ENCODE measurements at regions not wholly inside any gene's neighbourhood (a gene's known extent, or its start where the extent isn't known, plus 50 kb on each side); places are given as distances from the start of the nearest gene placed in this dataset.

DNA sequence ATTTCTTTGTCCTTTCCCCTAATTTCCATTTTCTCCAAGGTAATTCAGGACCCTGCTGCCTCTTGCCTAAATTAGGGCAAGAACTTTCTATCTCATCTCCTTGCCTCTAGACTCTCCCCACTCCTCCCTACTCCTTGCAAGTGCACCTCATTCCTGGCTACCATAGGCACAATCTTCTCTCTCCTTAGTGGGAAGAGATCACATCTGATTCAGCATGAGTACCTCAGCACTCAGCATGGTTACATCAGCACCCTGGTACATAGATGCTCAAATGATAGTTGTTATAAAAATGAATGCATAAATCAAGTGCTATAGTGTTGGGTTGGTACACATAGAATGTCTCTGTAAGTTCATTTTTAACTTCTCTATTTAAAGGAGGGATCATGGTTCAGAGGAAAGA lies 313.4 kb upstream of the RASGRP1 start:
- Mint-ChIP-seq H3K27me3 (ENCODE audit: low read depth) (peaks cover 12% of the 10 kb centered on the region), H3K9me3 (no peaks in the 10 kb centered on the region), H3K36me3 (ENCODE audit: insufficient read depth) (no peaks in the 10 kb centered on the region), H3K4me1 (ENCODE audit: low read depth) (no peaks in the 10 kb centered on the region), H3K4me3 (no peak overlapping the region)
- DNase-seq (no peak), ATAC-seq (no peak)

DNA sequence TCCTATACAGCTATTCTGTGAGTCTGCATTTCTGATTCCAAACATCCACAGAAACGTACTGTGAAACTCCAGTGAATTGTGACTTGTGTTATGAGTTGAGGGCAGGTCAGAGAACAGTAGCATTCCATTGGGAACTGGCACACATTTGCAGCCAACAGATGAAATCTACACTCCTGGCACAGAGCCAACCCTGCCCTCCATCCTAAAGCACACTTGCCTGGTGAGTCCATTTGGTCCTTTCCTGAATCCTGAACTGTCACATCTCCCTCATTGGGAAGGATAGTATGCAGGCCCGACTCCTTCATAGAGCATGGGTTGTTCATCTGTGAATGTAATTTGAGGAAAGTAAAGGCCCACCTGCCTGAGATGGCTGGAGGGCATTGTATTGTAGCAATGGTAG lies 314.3 kb upstream of the RASGRP1 start:
- no peaks in the 10 kb centered on the region for H3K36me3 Mint-ChIP-seq (ENCODE audit: insufficient read depth)
- H3K27me3 Mint-ChIP-seq (ENCODE audit: low read depth): peaks cover 7% of the 10 kb centered on the region
- DNase-seq: no peak
- no peaks in the 10 kb centered on the region for H3K9me3 Mint-ChIP-seq
- ATAC-seq: no peak
- H3K4me1 Mint-ChIP-seq (ENCODE audit: low read depth): peaks cover 2% of the 10 kb centered on the region
- no peak overlapping the region for H3K4me3 Mint-ChIP-seq

DNA sequence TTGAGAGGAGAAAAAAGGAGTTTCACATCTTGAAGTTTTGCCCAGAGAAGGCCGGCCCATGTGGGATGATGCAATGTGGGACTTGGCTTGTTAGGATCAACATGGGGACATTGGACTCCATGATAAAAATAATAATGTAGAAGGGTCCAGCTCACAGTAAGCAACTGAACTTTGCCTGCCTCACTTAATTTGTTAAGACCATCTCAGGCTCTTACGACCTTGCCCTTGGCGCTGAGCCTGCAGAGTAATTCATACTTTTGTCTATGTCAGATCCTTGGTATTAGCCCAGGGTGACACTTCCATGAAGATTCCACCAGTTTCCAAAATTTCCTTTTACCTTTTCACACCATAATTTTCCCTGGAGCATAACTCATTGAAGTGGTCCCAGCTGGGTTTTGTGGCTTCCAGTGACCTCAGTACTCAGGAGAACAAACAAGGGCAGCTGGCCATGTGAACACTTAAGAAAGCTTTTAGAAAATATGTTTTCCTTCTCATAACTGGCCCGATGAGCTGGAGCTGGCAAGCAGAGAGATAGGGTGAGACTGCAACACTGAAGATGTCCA lies 315.4 kb upstream of the RASGRP1 start:
- ATAC-seq: no peak

DNA sequence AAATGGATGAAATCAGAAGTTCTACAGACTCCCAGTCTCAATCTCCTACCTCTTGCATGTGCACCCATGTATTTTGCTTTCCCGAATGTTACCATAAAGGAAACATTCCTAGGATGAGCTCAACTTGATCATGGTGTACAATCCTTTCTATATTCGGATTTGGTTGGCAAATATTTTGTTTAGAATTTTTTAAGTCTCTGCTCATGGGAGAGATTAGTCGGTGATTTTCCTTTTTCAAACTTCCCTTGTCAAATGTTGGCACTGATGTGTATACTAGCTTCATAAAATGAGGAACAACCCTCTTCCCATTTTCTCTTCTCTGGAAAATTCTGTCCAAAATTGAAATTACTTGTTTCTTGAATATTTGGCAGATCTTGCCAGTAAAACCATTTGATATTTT lies 317.6 kb upstream of the RASGRP1 start:
- no peak for ATAC-seq
- H3K27me3 Mint-ChIP-seq (ENCODE audit: low read depth): peaks cover 2% of the 10 kb centered on the region
- no peak overlapping the region for H3K4me3 Mint-ChIP-seq
- no peaks in the 10 kb centered on the region for H3K9me3 Mint-ChIP-seq
- no peaks in the 10 kb centered on the region for H3K36me3 Mint-ChIP-seq (ENCODE audit: insufficient read depth)
- H3K4me1 Mint-ChIP-seq (ENCODE audit: low read depth): peaks cover 6% of the 10 kb centered on the region
- no peak for DNase-seq

More for the DNA sequence above, 315.4 kb upstream of the RASGRP1 start:
- H3K4me1 Mint-ChIP-seq (ENCODE audit: low read depth): peaks cover 6% of the 10 kb centered on the region
- H3K27me3 Mint-ChIP-seq (ENCODE audit: low read depth): peaks cover 4% of the 10 kb centered on the region
- H3K36me3 Mint-ChIP-seq (ENCODE audit: insufficient read depth): no peaks in the 10 kb centered on the region
- no peaks in the 10 kb centered on the region for H3K9me3 Mint-ChIP-seq
- no peak for DNase-seq
- H3K4me3 Mint-ChIP-seq: no peak overlapping the region

DNA sequence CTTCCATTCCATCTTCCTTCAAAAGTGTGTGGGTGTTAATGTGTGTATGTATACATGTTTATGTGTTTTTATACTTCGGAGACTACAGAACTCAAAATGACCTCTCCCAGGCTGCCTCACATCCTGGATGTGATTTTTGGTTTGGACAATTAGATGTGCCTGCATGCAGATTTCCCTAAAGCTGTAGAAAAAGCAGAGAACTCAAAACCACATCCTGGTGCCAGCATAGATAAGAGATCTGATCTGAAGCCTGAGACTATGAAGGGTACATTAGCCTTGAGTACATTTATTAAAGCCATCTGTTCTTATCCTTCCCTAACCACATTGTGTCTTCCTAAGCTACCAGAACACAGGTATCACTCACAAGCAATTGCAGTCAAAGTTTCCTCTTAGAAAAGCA lies 319.4 kb upstream of the RASGRP1 start:
- Mint-ChIP-seq H3K4me3 (no peak overlapping the region), H3K36me3 (ENCODE audit: insufficient read depth) (no peaks in the 10 kb centered on the region), H3K9me3 (no peaks in the 10 kb centered on the region), H3K27me3 (ENCODE audit: low read depth) (peaks cover 2% of the 10 kb centered on the region), H3K4me1 (ENCODE audit: low read depth) (peaks cover 6% of the 10 kb centered on the region)
- DNase-seq (no peak), ATAC-seq (no peak)

DNA sequence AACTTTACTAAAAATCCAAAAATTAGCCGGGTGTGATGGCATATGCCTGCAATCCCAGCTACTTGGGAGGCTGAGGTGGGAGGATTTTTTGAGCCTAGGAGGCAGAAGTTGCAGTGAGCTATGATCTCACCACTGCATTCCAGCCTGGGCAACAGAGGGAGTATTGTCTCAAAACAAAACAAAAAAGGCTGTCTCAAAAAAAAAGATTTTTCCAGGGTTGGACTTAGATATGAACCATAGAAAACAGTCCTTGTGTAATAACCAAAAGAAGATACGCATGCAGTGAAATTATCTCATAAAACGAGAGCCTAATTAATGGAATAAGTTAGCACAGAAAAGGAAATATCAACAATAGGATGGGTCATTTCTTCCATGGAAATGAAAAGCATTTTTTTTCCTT lies 320.4 kb upstream of the RASGRP1 start:
- H3K4me1 Mint-ChIP-seq (ENCODE audit: low read depth): peaks cover 6% of the 10 kb centered on the region
- DNase-seq (no peak), ATAC-seq (no peak)
- H3K9me3 Mint-ChIP-seq: no peaks in the 10 kb centered on the region
- no peaks in the 10 kb centered on the region for H3K36me3 Mint-ChIP-seq (ENCODE audit: insufficient read depth)
- no peak overlapping the region for H3K4me3 Mint-ChIP-seq
- H3K27me3 Mint-ChIP-seq (ENCODE audit: low read depth): peaks cover 2% of the 10 kb centered on the region

DNA sequence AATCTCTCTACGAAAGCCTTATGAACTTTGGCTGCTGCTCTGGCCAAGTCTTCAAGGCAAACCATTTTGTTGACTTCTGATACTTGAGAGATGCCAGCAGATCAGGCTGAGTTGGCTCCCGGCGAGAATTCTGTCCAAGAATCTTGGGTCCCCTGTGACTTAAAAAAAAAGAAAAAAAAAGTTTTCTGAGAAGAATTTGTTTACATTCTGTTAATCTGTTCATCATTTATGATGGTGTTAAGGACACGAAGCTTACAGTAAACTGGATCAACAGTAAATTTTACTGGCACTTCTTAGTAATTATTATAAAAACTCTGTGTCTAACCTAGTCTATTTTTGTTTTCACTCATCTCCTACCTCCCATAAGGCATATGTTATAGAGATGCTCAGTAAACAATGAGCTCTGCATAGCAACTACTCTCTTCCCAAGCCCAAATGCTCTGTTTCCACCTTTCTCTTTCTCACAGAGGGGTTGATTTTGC lies 320.9 kb upstream of the RASGRP1 start:
- peaks cover 6% of the 10 kb centered on the region for H3K4me1 Mint-ChIP-seq (ENCODE audit: low read depth)
- H3K4me3 Mint-ChIP-seq: no peak overlapping the region
- ATAC-seq (no peak), DNase-seq (no peak)
- peaks cover 2% of the 10 kb centered on the region for H3K27me3 Mint-ChIP-seq (ENCODE audit: low read depth)
- no peaks in the 10 kb centered on the region for H3K36me3 Mint-ChIP-seq (ENCODE audit: insufficient read depth)
- no peaks in the 10 kb centered on the region for H3K9me3 Mint-ChIP-seq

DNA sequence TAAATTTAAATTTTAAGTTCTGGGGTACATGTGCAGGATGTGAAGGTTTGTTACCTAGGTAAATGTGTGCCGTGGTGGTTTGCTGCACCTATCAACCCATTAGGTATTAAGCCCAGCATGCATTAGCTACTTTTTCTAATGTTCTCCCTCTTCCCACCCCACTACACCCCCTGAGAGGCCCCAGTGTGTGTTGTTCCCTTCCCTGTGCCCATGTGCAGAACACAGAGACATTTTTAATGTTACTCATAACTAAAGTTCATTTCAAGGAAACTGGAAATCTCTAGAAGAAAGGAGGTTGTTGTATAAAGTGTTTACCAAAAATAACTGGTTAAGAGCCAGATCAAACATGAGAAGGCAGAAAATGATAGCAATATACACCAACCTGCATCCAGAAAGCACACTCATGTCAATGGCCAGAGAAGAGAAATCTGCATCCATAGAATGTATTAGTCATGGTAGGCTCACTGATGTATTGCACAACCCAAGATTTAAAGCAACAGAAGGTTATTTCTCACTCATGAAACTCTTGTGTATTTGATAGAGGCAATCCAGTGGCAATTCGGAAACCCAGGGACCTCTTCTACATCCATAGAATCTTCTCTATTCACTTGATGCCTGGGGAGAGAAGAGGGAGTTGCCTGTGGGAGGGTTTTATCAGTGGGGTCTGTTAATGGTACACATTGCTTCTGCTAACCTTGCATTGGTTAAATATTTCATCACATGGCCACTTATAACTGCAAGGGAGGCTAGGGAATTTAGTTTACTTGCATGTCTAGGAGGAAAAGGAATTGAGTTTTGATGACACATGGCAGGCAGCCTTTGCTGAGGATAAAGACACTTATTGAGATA lies 321.9 kb upstream of the RASGRP1 start:
- H3K4me1 Mint-ChIP-seq (ENCODE audit: low read depth): peaks cover 6% of the 10 kb centered on the region
- no peak overlapping the region for H3K4me3 Mint-ChIP-seq
- peaks cover 5% of the 10 kb centered on the region for H3K27me3 Mint-ChIP-seq (ENCODE audit: low read depth)
- H3K9me3 Mint-ChIP-seq: no peaks in the 10 kb centered on the region
- ATAC-seq (no peak), DNase-seq (no peak)
- no peaks in the 10 kb centered on the region for H3K36me3 Mint-ChIP-seq (ENCODE audit: insufficient read depth)

DNA sequence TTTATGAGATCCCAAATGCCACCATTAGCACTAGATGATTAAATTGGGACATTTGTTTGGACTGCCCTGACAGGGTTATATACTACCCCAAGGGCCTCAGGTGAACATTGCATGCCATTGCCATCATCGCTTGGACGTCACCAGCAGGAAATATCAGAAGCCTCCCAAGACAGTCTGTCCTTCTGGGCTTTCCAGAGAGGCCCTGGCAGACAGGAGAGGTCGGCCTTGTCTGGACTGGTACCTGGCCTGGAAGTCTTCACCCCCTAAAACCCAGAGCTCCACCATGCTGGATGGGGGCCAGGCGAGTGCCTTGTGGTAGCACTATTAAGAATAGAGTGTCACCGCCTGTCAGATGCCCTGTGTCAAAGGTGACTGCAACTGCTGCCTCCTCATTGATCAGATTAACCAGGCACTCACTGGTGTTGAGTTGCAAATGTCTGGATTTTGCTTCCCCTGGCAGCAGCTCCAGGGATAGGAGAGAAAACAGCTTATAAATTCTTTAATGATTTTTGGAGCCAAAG lies 324.1 kb upstream of the RASGRP1 start:
- Mint-ChIP-seq H3K27me3 (ENCODE audit: low read depth) (peaks cover 4% of the 10 kb centered on the region), H3K9me3 (no peaks in the 10 kb centered on the region), H3K4me3 (no peak overlapping the region), H3K36me3 (ENCODE audit: insufficient read depth) (no peaks in the 10 kb centered on the region), H3K4me1 (ENCODE audit: low read depth) (peaks cover 6% of the 10 kb centered on the region)
- no peak for DNase-seq
- no peak for ATAC-seq

DNA sequence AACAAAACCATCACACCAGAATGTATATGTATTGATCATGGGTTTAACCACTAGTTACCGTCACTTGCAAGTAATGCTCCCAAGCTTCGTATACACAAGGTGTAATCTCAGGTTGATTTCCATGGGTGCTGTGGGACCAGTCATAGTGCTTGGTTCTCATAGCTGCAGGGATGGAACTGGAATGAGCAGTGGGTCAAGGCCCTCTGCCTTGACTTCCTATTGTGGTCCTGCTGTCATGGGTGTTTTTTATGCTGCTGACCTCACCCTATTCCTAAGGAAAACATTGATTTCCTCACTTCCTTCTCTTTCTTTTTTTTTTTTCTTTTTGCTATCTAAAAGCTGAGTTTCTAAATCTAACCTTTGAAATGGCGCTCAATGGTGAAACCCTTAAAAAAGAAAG lies 325.6 kb upstream of the RASGRP1 start:
- no peaks in the 10 kb centered on the region for H3K4me1 Mint-ChIP-seq (ENCODE audit: low read depth)
- no peaks in the 10 kb centered on the region for H3K36me3 Mint-ChIP-seq (ENCODE audit: insufficient read depth)
- H3K9me3 Mint-ChIP-seq: no peaks in the 10 kb centered on the region
- no peak for DNase-seq
- no peak for ATAC-seq
- H3K4me3 Mint-ChIP-seq: no peak overlapping the region
- H3K27me3 Mint-ChIP-seq (ENCODE audit: low read depth): peaks cover 4% of the 10 kb centered on the region

DNA sequence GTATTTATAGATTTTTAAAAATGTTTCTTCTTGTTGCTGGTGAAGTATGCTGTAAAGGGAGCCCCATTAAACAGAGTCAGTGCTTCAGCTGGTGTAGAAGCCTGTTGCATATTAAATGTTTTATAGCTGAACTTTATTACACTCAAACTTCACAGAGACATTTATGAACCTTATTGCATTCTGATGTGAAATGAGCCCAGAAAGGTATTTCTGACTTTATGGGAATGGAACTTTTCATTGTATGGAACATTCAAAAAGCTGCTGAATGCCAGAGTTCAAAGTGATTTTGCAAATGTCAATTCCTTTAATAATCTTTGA lies 329.3 kb upstream of the RASGRP1 start:
- ATAC-seq: no peak

DNA sequence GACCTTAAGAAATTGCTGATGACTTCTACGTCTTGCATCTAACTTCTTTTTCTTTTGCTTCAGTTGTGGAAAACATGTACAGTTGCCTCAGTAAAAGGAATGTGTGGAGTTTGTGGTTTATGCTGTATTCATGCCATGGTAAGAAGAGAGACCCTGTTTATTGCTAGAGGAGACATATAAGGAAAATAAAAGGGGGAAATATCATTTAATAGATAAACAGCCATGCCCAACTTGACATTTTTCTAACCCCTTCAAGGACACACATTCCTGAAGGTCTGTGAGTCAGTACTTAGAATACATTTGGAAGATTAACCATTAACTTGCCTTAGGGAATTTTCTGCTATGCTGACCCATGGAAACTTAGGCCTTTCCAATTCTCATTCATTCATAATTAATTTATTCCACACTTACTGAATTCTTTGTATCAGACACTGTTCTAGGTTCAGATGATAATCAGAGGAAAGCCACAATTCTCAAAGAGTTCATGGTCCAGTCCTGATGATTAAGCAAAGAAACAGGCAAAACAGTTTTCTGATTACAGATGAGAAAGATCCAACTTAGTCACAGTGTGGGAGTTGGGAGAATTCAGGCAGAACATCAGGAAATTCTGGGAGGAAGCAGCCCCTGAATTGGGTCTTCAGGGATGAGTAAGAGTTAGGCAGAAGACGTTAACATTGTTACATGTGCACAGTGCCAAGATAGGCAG lies 329.8 kb upstream of the RASGRP1 start:
- DNase-seq (no peak), ATAC-seq (no peak)
- H3K36me3 Mint-ChIP-seq (ENCODE audit: insufficient read depth): no peaks in the 10 kb centered on the region
- no peaks in the 10 kb centered on the region for H3K9me3 Mint-ChIP-seq
- H3K4me3 Mint-ChIP-seq: no peak overlapping the region
- peaks cover 4% of the 10 kb centered on the region for H3K27me3 Mint-ChIP-seq (ENCODE audit: low read depth)
- no peaks in the 10 kb centered on the region for H3K4me1 Mint-ChIP-seq (ENCODE audit: low read depth)

More for the DNA sequence above, 329.3 kb upstream of the RASGRP1 start:
- no peaks in the 10 kb centered on the region for H3K36me3 Mint-ChIP-seq (ENCODE audit: insufficient read depth)
- no peak overlapping the region for H3K4me3 Mint-ChIP-seq
- H3K27me3 Mint-ChIP-seq (ENCODE audit: low read depth): peaks cover 4% of the 10 kb centered on the region
- H3K9me3 Mint-ChIP-seq: no peaks in the 10 kb centered on the region
- no peak for DNase-seq
- H3K4me1 Mint-ChIP-seq (ENCODE audit: low read depth): no peaks in the 10 kb centered on the region

DNA sequence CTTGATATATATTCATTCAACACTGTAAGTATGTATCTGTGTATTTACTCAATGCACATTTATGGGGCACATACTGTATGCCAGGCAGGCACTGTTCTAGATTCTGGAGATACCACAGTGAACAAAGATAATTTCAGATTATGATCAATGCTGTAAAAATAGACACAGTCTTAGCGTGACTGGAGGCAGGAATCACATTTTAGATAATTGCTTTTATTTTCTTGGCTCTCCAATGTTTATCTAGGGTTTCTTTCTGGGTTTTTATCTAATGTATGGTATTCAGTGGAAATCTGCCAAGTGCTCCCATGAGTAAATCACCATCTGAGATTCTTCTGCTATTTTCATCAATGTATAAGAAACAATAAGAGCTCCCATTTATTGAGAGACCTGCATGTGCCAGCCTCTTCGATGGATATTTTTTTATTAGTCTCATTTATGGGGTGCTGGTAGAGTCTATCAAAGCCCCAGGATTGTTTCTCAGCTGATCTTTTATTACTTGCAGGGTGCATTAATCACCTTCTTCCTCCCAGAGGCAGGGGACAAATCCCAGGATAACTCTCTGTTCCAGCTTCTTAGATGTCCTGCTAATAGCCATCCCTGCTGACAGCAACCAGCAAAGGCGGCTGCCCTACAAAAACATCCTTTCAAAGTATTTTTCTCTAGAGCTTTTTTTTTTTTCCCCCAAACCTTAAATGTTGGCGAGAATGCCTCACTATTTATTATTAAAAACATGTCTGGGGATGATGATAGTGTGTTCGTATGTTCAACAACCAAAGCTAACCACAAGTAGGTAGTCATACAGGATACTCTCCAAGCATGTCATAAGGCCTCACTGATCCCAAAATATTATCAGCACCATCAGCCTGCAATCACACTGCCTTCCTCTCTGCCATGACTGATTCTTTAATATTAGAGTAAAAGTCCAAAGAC lies 331.0 kb upstream of the RASGRP1 start:
- Mint-ChIP-seq H3K4me1 (ENCODE audit: low read depth) (no peaks in the 10 kb centered on the region), H3K27me3 (ENCODE audit: low read depth) (peaks cover 4% of the 10 kb centered on the region), H3K4me3 (no peak overlapping the region), H3K36me3 (ENCODE audit: insufficient read depth) (no peaks in the 10 kb centered on the region), H3K9me3 (no peaks in the 10 kb centered on the region)
- DNase-seq (no peak), ATAC-seq (no peak)

DNA sequence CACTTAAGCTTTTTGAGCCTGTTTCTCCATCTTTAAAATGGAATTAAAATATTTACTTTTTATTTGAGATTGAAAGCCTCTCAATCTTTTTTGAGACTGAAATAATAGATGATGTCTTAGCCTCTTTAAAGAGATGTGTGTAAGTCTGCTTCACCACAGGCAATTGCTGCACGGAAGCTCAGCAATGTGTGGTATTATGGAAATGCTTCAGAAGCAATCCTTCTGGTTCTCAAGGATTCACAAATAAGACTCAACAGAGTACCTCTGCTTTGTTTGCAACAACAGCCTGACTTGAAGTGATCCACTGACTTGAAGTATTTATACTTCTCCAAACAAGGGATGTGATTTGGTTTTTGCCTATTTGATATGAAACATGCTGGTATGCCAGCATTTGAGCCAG lies 332.0 kb upstream of the RASGRP1 start:
- Mint-ChIP-seq H3K27me3 (ENCODE audit: low read depth) (no peaks in the 10 kb centered on the region), H3K4me1 (ENCODE audit: low read depth) (no peaks in the 10 kb centered on the region), H3K4me3 (no peak overlapping the region), H3K36me3 (ENCODE audit: insufficient read depth) (no peaks in the 10 kb centered on the region), H3K9me3 (no peaks in the 10 kb centered on the region)
- no peak for DNase-seq
- no peak for ATAC-seq
